IMR-90 (cell line): ENCODE measurements at regions not wholly inside any gene's neighbourhood (a gene's known extent, or its start where the extent isn't known, plus 50 kb on each side); places are given as distances from the start of the nearest gene placed in this dataset.

Source experiments
- BHLHE40 ChIP-seq: fragments of 150-350 bp; IDR thresholded peaks from 2 replicates; pipeline ENCODE4 v1.6.1; 2016; ENCODE audit warnings: mild to moderate bottlenecking, low read depth, low read length
- CEBPB ChIP-seq: IDR thresholded peaks from 2 replicates; pipeline ENCODE4 v1.6.1; 2012; ENCODE audit warnings: low read depth, low read length, improper control_type of control experiment
- CHD1 ChIP-seq: IDR thresholded peaks from 2 replicates; pipeline ENCODE4 v1.6.1; 2012; ENCODE audit warnings: low read depth, low read length, improper control_type of control experiment
- ELK1 ChIP-seq: fragments of 150-350 bp; IDR thresholded peaks from 2 replicates; pipeline ENCODE4 v1.6.1; 2016; ENCODE audit warnings: low read depth, mild to moderate bottlenecking, low read length, moderate library complexity, borderline replicate concordance
- FOS ChIP-seq: fragments of 150-350 bp; IDR thresholded peaks from 2 replicates; pipeline ENCODE4 v1.6.1; 2016; ENCODE audit warnings: low read depth, low read length
- MAFK ChIP-seq: IDR thresholded peaks from 2 replicates; pipeline ENCODE4 v1.6.1; 2012; ENCODE audit warnings: low read depth, low read length, improper control_type of control experiment
- MXI1 ChIP-seq: IDR thresholded peaks from 2 replicates; pipeline ENCODE4 v1.6.1; 2012; ENCODE audit warnings: low read depth, mild to moderate bottlenecking, low read length, moderate library complexity, borderline replicate concordance
- POLR2A ChIP-seq: IDR thresholded peaks from 2 replicates; pipeline ENCODE4 v1.6.1; 2012; ENCODE audit warnings: mild to moderate bottlenecking, low read depth, low read length
- RAD21 ChIP-seq: IDR thresholded peaks from 2 replicates; pipeline ENCODE4 v1.6.1; 2012; ENCODE audit warnings: low read length, improper control_type of control experiment
- RFX5 ChIP-seq: IDR thresholded peaks from 2 replicates; pipeline ENCODE4 v1.8.0; 2012; ENCODE audit warnings: low read depth, mild to moderate bottlenecking, low read length, moderate library complexity
- SMC3 ChIP-seq: fragments of 150-350 bp; IDR thresholded peaks from 2 replicates; pipeline ENCODE4 v1.6.1; 2016; ENCODE audit warnings: low read depth, mild to moderate bottlenecking, antibody characterized with exemption, low read length, moderate library complexity
- TF ChIP-seq, protein P1 (sequence below): conservative IDR thresholded peaks from 2 replicates; pipeline ENCODE4 v1.5.1; 2012; ENCODE audit warnings: mild to moderate bottlenecking, low read depth, low read length, improper control_type of control experiment

GRCh38 chr2:145199827-145200706 lies 680.1 kb upstream of the ZEB2 start:
- TF ChIP-seq POLR2A (no peak), RFX5 (no peak), MAFK (no peak), ELK1 (no peak), RAD21 (no peak), CEBPB (no peak), SMC3 (no peak), FOS (no peak), MXI1 (no peak), CHD1 (no peak), BHLHE40 (no peak)
- TF ChIP-seq, protein P1, sequence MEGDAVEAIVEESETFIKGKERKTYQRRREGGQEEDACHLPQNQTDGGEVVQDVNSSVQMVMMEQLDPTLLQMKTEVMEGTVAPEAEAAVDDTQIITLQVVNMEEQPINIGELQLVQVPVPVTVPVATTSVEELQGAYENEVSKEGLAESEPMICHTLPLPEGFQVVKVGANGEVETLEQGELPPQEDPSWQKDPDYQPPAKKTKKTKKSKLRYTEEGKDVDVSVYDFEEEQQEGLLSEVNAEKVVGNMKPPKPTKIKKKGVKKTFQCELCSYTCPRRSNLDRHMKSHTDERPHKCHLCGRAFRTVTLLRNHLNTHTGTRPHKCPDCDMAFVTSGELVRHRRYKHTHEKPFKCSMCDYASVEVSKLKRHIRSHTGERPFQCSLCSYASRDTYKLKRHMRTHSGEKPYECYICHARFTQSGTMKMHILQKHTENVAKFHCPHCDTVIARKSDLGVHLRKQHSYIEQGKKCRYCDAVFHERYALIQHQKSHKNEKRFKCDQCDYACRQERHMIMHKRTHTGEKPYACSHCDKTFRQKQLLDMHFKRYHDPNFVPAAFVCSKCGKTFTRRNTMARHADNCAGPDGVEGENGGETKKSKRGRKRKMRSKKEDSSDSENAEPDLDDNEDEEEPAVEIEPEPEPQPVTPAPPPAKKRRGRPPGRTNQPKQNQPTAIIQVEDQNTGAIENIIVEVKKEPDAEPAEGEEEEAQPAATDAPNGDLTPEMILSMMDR: no peak
